ENCODE measurements at regions not wholly inside any gene's neighbourhood (a gene's known extent, or its start where the extent isn't known, plus 50 kb on each side); places are given as distances from the start of the nearest gene placed in this dataset.

- H3K9me3 ChIP-seq (ENCODE audit: control insufficient read depth, insufficient read depth, low read length), result no peaks in the 10 kb centered on the region
- no peak overlapping the region for H3K4me3 ChIP-seq (ENCODE audit: low read length)
- no peaks in the 10 kb centered on the region for H3K27me3 Mint-ChIP-seq (ENCODE audit: low read depth in 2 of 2)
- DNase-seq, result peak; percentile 29 to 84
- H3K9me3 Mint-ChIP-seq, result no peaks in the 10 kb centered on the region
- H3K27me3 ChIP-seq (ENCODE audit: control insufficient read depth, insufficient read depth, low read length), result no peaks in the 10 kb centered on the region
- 0% methylated on average over 4 of the region's 4 CpGs for WGBS (ENCODE audit: insufficient coverage)
- no peaks in the 10 kb centered on the region for H3K36me3 ChIP-seq (ENCODE audit: control insufficient read depth, insufficient read depth, low read length)
- H3K27ac Mint-ChIP-seq, result peak overlapping the region; percentile 84 to 85
- TF ChIP-seq CTCF (IDR thresholded peaks at IDR 0.05), result no peak
- peaks cover 14 to 22% of the 10 kb centered on the region in 2 donors for H3K4me1 Mint-ChIP-seq
- H3K36me3 Mint-ChIP-seq, result no peaks in the 10 kb centered on the region
- peak; percentile 84 to 92 (median 84) for ATAC-seq
- intact Hi-C loops (cut with micrococcal nuclease), result no loop called here
- peaks cover 25% of the 10 kb centered on the region for H3K4me1 ChIP-seq (ENCODE audit: control insufficient read depth, insufficient read depth, low read length)
- peak overlapping the region; percentile 58 for H3K27ac ChIP-seq (ENCODE audit: low read length)
- peak overlapping the region; percentile 36 for H3K4me3 Mint-ChIP-seq
Measured at GRCh38 chr1:182259229-182259872, 132.2 kb downstream of the GLUL start.

- intact Hi-C loops (cut with micrococcal nuclease), result no loop called here
- Histone ChIP-seq H3K9me3 (ENCODE audit: control insufficient read depth, insufficient read depth, low read length) (no peaks in the 10 kb centered on the region), H3K27ac (ENCODE audit: low read length) (no peak overlapping the region), H3K4me3 (ENCODE audit: low read length) (no peak overlapping the region), H3K36me3 (ENCODE audit: control insufficient read depth, insufficient read depth, low read length) (no peaks in the 10 kb centered on the region), H3K4me1 (ENCODE audit: control insufficient read depth, insufficient read depth, low read length) (peaks cover 25% of the 10 kb centered on the region), H3K27me3 (ENCODE audit: control insufficient read depth, insufficient read depth, low read length) (no peaks in the 10 kb centered on the region)
- DNase-seq (no peak), ATAC-seq (no peak)
- H3K4me1 Mint-ChIP-seq, result peaks cover 14 to 22% of the 10 kb centered on the region in 2 donors
- no peak overlapping the region for H3K4me3 Mint-ChIP-seq
- no peaks in the 10 kb centered on the region for H3K9me3 Mint-ChIP-seq
- no peaks in the 10 kb centered on the region for H3K36me3 Mint-ChIP-seq
- TF ChIP-seq CTCF (IDR thresholded peaks at IDR 0.05), result no peak
- no peaks in the 10 kb centered on the region for H3K27me3 Mint-ChIP-seq (ENCODE audit: low read depth in 2 of 2)
- H3K27ac Mint-ChIP-seq, result peak overlapping the region; percentile 6 to 31
- 100% methylated on average over 2 of the region's 2 CpGs for WGBS (ENCODE audit: insufficient coverage)
Measured at GRCh38 chr1:182257369-182258063, 134.1 kb downstream of the GLUL start.

GRCh38 chr1:182256931-182257330 lies 134.7 kb downstream of the GLUL start:
- ATAC-seq (no peak), DNase-seq (no peak)
- no peak overlapping the region for H3K4me3 ChIP-seq (ENCODE audit: low read length)
- H3K27ac ChIP-seq (ENCODE audit: low read length), result no peak overlapping the region
- Mint-ChIP-seq H3K27ac (peak overlapping the region; percentile 6 to 31), H3K9me3 (no peaks in the 10 kb centered on the region), H3K27me3 (ENCODE audit: low read depth in 2 of 2) (no peaks in the 10 kb centered on the region), H3K36me3 (no peaks in the 10 kb centered on the region), H3K4me3 (no peak overlapping the region), H3K4me1 (peaks cover 14 to 22% of the 10 kb centered on the region in 2 donors)
- WGBS (ENCODE audit: insufficient coverage), result 100% methylated on average over 1 of the region's 4 CpGs
- no peak for TF ChIP-seq CTCF (IDR thresholded peaks at IDR 0.05)
- intact Hi-C loops (cut with micrococcal nuclease), result no loop called here
- H3K9me3 ChIP-seq (ENCODE audit: control insufficient read depth, insufficient read depth, low read length), result no peaks in the 10 kb centered on the region
- H3K4me1 ChIP-seq (ENCODE audit: control insufficient read depth, insufficient read depth, low read length), result peaks cover 25% of the 10 kb centered on the region
- no peaks in the 10 kb centered on the region for H3K27me3 ChIP-seq (ENCODE audit: control insufficient read depth, insufficient read depth, low read length)
- H3K36me3 ChIP-seq (ENCODE audit: control insufficient read depth, insufficient read depth, low read length), result no peaks in the 10 kb centered on the region
